ENCODE measurements at regions not wholly inside any gene's neighbourhood (a gene's known extent, or its start where the extent isn't known, plus 50 kb on each side); places are given as distances from the start of the nearest gene placed in this dataset.

DNA sequence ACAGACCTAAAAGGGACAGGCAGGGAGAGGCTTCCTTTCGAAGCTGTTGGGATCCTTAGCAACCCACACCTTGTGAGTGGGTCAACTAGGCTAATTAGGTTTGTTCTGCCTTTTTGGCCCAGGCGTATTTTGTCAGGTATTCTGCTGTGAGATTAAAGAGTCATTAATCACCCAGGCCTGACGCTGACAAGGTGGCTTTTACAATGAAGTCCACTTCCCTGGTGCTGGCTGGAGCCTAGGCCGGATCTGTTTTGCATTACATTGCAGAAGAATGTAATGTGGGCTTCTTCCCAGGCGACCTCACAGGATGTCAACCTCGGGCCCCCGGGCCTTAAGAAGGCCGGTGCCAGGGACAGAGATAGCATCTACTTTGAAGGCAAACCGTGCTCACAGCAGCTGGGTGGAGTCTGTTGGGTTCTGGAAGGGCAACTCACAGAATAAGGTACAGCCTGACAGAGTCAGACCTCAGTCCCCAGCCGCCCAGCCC, 76.9 kb downstream of the HES1 start:
- no peak for DNase-seq (ENCODE audit: low spot score)
- in situ Hi-C loops (cut with HindIII; ENCODE audit: low sequenced_read_pairs), result no loop called here

DNA sequence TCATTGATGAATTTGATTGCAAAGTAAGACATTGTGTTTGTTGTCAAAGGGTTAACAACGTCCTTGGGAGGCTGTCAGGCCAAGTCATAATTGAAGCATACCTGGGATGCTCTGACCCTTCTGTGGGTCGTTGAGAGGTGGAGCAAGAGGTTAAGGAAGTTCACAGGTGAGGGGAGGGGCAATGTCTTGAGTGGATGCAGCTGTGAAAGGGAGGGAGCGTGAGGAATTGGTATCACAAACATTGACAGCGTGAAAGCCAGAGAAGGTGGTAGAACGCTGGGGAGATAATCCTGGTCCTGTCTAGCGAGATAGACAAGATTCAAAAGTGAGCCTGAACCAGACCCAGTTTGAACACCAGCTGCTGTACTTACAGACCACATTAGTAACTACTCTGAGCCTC, 79.4 kb downstream of the HES1 start:
- DNase-seq (ENCODE audit: low spot score), result no peak
- in situ Hi-C loops (cut with HindIII; ENCODE audit: low sequenced_read_pairs), result no loop called here

DNA sequence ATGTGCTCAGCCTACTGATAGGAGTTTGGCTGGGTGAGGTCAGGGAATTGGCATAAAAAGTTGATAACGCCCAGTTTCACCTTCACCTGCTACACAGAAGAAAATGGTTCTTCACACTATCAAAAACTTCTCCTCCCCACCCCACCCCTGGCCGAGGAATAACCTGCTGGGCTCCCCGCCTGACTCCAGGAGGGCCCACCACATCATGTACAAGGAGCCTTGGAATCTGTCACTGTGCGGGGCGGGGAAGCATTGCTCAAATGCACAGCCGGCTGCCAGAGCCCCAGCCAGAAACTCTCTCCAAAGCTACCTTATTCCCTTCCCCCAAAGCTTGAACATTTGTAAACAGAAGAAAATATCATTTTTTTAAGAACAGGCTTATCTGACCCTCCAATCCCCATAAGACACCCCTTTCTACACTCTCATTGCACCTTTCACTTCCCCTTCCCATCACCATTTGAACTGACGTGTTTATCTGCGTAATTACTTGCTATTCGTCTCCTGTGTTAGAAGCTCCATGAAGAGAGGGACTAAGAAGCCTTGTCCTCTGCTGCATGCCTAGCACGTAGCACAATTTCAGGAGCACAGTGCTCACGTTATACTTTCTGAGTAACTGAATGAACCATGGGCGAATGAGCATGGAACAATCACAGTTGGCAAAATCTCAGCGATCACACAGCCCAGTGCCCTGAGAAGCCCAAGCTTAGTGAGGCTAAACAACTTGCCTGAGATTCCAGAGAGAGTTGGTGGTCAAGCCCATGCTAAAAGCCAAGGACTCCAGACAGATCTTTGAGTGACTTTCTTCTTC, 82.9 kb downstream of the HES1 start:
- no peak for DNase-seq (ENCODE audit: low spot score)
- in situ Hi-C loops (cut with HindIII; ENCODE audit: low sequenced_read_pairs), result no loop called here

DNA sequence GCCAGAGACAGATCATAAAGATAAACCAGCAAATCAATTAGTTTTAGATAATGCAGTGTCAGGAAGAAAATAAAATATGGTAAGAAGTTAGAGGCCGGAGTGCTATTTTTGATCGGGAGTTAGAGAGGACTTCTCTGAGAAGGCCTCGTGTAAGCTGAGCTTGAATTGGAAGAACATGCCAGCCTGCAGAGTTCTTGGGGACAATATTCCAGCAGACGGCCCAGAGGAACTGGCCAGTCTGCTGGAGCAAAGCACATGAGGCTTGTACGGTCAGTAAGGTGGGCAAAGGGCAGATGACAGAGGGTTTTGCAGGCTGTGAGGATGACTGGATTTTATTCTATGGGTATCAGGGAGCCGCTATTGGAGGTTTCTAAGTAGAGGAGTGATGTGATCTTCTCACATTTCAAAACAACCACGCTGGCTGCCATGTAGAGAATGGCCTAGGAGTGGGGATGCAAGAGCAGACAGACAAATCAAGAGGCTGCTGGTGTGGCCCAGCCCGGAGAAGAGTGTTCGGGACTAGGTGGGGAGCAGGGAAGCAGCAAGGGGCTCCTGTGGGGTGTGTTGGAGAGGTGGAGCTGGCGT, 84.0 kb downstream of the HES1 start:
- DNase-seq (ENCODE audit: low spot score), result no peak
- in situ Hi-C loops (cut with HindIII; ENCODE audit: low sequenced_read_pairs), result no loop called here

DNA sequence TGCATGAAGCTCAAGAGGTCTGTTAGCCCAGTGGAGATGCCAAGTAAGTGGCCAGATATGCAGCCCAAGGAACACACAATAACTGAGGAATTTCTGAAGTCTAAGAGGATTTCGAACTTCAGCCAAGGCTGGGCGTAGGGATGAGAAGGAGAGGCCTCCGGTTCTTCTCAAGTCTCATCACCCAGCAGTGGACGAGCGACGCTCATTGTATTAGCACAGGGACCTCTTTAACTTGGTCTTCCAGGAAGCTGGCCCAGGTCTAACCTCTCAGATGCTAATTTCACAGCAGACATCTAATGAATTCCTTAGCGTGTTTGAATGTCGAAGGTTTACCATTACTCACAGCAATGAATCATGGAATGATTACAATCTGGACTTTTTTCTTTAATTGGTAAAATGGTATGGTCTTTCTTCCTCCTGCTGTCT, 85.0 kb downstream of the HES1 start:
- no peak for DNase-seq (ENCODE audit: low spot score)
- in situ Hi-C loops (cut with HindIII; ENCODE audit: low sequenced_read_pairs), result no loop called here

DNA sequence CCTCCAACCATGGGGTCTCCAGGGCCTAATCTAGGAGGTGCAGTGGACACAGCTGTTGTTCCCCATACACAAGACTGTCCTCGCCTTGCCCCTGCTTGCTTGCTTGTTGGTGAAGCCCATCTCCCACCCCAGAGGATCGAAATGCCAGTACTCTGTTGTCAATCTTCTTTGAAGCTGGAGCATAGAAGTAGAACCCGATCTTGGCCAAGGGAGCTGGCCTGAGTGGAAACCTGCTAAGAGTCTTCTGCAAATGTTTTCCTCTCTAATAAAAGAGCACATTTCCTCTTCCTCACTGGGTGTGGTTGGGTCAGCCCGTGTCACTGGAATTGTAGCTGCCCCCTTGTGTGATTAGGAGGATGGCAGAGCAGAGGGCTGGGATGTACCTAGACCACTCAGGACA, 85.4 kb downstream of the HES1 start:
- no peak for DNase-seq (ENCODE audit: low spot score)
- in situ Hi-C loops (cut with HindIII; ENCODE audit: low sequenced_read_pairs), result no loop called here

DNA sequence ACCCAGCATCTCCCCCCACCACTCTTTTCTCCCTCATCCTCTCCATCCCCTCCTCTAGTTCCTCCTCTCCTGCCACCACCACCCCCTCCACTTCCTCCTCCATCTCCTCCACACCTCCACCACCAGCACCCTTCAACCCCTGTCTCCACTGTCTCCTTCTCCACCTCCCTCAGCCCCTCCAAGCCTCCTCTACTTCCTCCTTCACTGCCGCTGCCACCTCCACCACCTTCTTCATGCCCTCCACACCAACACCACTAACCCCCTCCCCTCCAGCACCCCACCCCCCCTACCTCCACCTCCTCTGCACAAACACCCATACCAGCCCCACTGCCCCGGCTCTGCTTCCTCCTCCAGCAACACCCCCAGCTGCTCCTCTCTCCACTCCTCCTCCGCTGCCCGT, 88.0 kb downstream of the HES1 start:
- DNase-seq (ENCODE audit: low spot score), result no peak
- in situ Hi-C loops (cut with HindIII; ENCODE audit: low sequenced_read_pairs), result no loop called here

DNA sequence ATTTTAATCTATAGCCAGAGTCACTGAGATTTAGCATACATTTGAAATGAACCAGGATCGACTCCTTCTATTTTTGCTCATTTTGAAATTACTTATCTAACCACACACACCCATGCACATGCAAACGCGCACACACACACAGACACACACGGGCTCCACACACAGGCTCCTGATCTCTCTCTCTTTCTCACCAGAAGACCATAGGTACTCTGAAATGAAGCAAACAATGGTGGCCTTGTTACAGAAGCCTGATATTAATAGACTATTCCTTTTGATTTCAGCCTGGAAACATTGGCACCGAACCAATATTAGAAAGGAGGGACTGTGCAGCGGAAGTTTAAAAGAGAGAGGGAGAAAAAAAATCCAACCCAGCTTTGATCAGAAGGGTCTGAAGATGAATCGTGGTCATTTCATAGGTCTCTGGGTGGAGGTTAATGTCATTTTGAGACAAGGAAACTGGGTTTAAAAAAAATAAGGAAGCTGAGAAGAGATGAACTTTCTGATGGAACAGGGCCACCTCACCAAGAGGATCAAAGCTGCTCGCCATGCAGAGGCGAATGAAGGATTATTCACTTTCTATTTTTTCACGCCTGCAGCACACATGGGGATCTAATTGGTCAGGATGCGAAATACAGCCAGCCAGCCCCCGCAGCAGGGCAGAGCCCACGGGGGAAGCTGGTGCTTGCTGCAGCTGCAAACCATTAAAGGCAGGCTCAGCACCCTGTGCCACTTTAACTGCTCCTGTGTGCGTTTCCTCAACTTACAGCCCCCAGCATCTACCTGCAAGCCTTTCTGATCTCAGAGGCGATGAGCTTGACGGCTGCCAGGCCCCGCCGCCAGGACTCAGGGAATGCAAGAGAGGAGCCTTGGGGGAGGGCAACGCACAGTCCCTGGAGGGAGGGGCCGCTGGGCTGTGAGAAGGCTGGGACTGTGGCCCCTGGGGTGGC, 88.8 kb downstream of the HES1 start:
- no peak for DNase-seq (ENCODE audit: low spot score)

DNA sequence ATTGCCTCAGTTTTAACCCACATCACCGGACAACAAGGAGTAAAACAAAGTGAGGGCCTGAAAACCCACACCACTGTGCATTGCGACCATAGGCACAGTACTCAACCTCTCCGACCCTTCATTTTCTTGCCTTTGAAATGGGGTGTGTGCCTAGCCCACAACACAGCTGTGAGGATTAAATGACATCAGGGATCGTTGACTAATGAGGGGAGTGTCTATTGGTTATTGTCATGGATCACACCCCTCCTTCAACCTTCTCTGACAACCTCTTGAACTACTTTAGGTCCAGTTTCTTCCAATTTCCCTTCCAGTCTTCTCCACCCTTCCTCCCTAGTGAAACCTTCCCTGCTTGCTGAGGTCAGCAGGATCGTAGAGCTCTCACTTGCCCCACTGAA, 89.5 kb downstream of the HES1 start:
- in situ Hi-C loops (cut with HindIII; ENCODE audit: low sequenced_read_pairs), result no loop called here
- no peak for DNase-seq (ENCODE audit: low spot score)

More for the DNA sequence above, 88.8 kb downstream of the HES1 start:
- in situ Hi-C loops (cut with HindIII; ENCODE audit: low sequenced_read_pairs), result no loop called here

DNA sequence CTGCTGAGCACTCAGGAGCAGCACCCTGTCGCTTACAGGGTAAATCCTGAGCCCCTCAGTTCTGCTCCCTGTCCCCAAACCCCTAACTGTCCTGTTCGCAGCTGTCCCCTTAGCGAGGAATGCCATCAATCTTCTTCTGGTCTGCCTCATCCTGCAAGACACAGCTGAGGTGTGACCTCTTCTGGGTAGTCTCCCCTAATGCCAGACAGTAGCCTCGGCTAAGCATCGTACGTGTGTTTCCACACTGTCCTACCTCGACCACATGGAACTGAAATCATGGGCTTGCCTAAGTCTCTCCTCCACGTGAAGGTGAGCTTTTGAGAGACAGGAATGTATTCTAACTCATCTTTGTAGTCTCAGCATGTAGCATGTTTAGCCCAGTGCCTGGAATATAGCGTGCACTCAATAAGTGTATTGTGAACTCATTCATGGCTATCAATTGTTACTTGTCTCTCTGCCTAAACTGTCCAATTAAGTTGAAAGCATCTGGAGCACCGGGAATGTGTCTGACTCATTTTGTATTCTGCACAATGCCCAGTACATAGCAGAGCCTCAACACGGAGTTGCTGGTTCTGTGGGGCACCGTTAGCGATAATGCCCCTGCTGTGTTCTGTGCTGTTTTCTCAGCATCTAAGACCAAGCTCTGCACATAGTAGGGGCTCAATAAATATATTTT, 90.2 kb downstream of the HES1 start:
- in situ Hi-C loops (cut with HindIII; ENCODE audit: low sequenced_read_pairs), result no loop called here
- DNase-seq (ENCODE audit: low spot score), result no peak

DNA sequence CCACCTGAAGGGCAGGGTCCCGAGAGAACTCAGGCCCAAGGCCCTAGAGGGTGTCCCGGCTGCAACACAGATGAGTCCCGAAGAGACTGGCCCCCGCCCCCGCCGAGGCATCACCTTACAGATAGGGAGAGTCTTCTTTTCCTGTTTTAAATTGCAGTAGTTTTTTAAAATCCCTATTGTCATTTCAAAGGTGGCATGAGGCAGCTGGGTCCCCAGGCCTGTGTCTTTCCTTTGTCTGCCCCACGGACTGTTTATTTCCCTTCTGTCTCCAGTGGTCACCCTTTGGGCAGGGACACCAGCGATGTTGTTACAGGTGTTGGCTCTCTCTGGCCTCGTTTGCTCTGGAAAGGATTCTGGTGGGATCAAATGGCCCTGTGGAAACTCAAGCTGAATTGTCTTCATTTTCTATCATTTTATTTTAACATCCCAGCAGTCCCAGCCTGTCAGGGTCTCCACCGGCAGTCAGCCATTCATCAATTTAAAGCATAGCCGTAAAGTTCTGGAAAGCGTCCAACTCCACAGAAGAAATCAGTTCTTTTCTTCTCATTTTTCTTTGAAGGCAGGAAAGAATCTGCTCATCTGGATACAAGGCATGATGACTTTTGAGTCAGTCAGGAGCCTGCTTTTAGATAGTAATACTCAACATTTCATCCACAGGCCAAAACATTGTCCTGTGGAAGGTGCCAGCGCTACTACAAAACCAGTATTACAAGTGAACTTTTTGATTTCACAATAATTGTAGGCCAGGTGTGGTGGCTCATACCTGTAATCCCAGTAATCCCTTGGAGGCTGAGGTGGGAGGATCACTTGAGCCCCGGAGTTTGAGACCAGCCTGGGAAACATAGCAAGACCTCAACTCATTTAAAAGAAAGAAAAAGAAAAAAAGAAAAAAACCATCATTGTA, 96.2 kb downstream of the HES1 start:
- DNase-seq (ENCODE audit: low spot score), result no peak
- in situ Hi-C loops (cut with HindIII; ENCODE audit: low sequenced_read_pairs), result no loop called here

DNA sequence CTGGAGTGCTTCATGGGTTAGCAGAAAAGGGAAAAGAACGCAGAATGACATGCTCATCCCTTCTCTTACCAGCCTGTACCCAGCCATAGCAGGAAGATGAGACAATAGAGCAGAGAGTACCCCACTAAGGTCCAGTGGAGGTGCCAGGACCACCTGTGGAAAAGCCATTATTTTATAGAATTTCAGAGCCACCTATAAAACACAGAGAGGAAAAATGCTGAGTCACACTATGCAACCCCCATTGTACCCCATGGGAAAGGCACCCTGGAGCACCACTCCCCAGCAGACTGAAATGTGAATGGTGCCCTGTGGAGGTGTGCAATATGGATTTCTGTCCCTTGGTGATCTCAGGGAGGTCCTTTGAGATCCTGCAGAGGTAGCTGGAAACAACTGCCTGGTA, 97.2 kb downstream of the HES1 start:
- DNase-seq (ENCODE audit: low spot score), result no peak
- in situ Hi-C loops (cut with HindIII; ENCODE audit: low sequenced_read_pairs), result no loop called here

DNA sequence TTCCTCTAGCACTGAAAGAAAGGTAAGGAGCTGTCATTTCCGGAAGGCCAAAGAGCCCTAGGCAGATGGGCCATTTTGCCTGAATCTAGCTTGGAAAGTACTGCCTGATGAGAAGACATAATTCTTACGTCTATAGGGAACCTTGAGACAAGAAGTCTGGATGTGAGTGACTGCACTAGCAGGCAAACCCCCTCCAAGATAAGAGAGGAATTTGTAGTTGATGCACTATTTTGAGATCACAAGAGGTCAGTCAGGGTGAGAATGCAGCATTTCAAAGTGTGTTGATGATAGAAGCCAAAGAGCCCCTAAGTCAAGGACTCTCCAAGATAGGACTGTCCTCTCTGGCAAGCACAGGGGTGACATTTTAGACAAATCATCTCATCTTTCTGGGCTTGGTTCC, 99.2 kb downstream of the HES1 start:
- no peak for DNase-seq (ENCODE audit: low spot score)
- in situ Hi-C loops (cut with HindIII; ENCODE audit: low sequenced_read_pairs), result no loop called here

DNA sequence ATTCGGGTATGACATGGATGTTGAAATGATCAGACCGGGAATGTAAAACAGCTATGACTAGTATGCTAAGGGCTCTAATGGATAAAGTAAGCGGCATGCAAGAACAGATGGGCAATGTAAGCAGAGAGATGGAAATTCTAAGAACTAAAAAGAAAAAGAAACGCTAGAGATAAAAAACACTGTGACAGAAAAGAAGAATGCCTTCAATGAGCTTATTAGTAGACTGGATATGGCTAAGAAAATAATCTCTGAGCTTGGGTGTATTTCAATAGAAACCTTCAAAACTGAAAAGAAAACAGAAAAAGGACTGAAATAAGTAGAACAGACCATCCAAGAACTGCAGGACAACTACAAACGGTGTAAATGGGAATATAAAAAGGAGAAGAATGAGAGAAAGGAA, 101.2 kb downstream of the HES1 start:
- no peak for DNase-seq (ENCODE audit: low spot score)
- in situ Hi-C loops (cut with HindIII; ENCODE audit: low sequenced_read_pairs), result no loop called here

DNA sequence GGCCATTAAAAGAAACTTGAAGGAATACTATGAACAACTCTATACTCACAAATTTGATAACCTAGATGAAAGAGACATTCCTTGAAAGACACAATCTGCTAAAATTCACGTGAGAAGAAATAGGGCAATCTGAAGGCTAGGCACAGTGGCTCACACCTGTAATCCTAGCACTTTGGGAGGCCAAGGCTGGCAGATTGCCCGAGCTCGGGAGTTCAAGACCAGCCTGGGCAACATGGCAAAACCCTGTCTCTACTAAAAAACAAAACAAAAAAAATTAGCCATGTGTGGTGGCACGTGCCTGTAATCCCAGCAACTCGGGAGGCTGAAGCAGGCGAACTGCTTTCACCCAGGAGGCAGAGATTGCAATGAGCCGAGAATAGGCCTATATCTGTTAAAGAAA, 104.8 kb downstream of the HES1 start:
- in situ Hi-C loops (cut with HindIII; ENCODE audit: low sequenced_read_pairs), result no loop called here
- DNase-seq (ENCODE audit: low spot score), result no peak

DNA sequence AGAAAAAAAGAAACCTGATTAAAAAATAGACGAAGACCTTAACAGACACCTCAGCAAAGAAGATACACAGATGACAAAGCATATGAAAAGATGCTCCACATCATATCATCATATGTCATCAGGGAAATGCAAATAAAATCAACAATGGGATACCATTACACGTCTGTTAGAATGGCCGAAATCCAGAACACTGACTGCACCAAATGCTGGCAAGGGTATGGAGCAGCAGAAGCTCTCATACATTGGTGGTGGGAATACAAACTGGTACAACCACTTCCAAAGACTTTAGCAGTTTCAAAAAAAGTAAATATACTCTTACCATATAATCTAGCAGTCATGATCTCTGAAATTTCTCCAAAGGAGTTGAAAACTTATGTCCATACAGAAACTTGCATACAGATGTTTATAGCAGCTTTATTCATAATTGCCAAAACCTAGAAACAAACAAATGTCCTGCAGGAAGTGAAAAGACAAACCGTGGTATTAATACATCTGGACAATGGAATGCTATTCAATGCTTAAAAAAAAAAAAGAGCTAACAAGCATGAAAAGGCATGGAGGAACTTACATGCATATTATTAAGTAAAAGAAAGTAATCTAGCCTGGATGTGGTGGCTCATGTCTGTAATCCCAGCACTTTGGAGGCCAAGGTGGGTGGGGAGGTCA, 107.4 kb downstream of the HES1 start:
- in situ Hi-C loops (cut with HindIII; ENCODE audit: low sequenced_read_pairs), result no loop called here
- no peak for DNase-seq (ENCODE audit: low spot score)

DNA sequence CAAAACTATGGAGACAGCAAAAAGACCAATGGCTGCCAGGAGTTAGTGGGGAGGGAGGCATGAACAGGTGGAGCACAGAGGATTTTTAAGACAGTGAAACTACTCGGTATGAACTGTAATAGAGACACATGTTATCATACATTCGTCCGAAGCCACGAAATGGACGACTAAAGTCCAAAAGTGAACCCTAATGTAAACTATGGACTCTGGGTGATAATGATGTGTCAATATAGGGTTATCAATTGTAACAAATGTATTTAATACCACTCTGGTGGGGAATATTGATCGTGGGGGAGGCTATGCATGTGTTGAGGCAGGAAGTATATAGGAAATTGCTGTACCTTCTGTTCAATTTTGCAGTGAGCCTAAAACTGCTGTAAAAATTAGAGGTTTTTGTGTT, 107.0 kb downstream of the CPN2 start:
- DNase-seq (ENCODE audit: low spot score), result no peak
- in situ Hi-C loops (cut with HindIII; ENCODE audit: low sequenced_read_pairs), result no loop called here

DNA sequence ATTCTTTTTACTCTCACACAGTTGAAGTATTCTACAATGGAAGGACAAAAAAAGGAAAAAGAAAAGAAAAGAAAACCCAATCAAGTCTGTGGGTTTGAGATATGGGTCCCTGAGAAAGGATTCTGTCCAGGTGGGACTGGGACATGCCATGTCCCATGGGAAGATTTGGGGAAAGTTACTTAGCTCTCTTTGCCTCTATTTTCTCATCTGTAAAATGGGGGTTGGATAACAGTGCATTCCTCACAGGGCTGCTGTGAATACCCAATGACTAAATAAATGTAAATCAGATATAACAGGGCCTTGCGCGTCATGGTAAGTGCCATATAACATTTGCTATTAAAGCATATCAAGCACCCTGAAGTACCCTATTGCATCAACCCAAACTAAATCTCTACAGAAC, 105.7 kb downstream of the CPN2 start:
- in situ Hi-C loops (cut with HindIII; ENCODE audit: low sequenced_read_pairs), result no loop called here
- DNase-seq (ENCODE audit: low spot score), result no peak
